RKO (cell line): ENCODE measurements at regions not wholly inside any gene's neighbourhood (a gene's known extent, or its start where the extent isn't known, plus 50 kb on each side); places are given as distances from the start of the nearest gene placed in this dataset.
A peak's percentile ranks its signal among the peaks of the same experiment; 100 is the strongest.
"Not testable (repeated sequence)": the region's sequence is repeated elsewhere in the genome, so short reads cannot be mapped to it uniquely, and the experiment has no call there.

Source experiments
- DNase-seq: peaks from one replicate; pipeline ENCODE4 v3.0.0-alpha.2; 2016; ENCODE audit warnings: low spot score

DNA sequence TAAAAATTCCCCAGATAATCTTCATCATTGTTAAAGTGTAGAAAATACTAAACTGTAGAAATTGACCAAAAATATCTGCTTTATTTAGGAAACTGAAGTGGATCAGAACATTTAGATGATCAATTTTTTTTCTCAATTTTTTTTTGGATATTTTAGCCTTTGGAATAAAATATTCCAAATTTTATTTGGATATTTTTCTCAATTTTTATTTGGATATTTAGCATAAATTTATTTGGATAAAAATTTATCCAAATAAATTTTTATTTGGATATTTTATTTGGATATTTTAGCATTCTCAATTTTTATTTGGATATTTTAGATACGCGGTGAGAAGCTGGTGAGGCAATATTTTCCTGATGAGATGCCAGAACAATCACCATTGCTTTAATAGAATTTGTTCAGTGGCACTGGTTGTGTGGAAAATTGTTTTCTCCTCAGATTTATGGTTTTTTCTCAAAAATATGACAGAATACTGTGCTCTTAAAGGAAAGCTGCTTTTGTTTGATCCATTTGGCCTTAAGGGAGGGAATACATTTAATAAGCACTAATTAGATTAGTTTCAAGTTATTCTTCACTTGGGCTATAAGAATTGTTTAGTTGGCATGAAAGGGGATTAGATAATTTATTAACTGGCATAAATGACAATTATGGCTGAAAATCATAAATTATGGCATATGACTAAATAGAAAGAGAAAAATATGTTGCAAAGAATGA lies 470.1 kb downstream of the MFSD1 start:
- DNase-seq = no peak

DNA sequence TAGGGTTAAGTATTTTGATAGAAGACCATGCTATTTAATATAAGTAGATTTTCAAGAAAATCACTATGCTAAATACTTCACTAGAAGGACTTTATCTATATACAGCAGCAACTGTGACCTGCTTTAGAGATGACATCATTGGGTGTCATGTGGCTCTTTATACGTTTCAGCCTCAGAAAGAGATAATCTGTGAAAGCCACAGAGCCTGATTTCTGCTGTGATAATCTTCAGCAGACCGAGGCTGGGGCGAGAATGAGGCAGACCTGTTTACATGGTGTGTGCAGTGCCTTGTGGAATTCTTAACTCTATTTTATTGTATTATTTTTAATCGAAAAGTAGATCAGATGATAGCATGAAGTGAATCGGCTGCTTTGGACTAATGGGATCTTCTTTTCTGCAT lies 471.2 kb downstream of the MFSD1 start:
- DNase-seq = no peak

DNA sequence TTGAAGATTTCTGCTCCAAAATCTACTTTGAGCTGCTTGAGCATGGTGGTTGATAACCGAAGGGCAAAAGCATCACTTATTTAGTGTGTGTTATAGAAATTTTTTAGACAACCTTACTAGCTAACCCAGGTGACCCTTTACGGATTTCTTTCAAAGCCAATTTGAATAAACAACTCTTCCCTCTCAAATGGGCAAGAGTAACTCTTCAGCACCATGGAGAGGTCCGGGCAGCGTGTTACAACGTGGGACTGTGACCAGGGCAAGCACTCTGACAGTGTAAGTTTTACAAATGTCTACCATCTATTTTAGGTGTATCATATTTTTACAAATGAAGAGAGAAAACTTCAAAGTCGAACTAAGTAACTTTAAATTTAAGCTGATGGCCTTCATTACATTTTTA lies 471.8 kb downstream of the MFSD1 start:
- DNase-seq = peak; percentile 59

DNA sequence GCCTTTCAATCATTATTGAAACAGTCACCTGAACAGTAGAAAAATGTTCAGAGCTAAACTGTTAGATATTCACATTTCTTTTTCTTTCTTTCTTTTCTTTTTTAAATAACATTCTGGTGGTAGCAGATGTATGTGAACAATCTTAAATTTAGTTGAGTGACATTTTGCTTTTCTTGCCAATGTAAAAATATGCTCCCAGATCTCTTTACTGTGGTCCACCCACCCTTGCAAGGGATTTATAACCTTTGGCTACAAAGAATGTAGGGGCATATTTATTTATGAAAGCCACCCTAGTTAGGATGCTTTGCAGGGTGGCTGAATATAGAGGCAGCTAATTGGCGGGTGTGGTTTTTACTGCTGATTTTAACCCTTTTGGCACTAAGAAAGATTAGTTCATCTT lies 473.9 kb downstream of the MFSD1 start:
- no peak for DNase-seq

DNA sequence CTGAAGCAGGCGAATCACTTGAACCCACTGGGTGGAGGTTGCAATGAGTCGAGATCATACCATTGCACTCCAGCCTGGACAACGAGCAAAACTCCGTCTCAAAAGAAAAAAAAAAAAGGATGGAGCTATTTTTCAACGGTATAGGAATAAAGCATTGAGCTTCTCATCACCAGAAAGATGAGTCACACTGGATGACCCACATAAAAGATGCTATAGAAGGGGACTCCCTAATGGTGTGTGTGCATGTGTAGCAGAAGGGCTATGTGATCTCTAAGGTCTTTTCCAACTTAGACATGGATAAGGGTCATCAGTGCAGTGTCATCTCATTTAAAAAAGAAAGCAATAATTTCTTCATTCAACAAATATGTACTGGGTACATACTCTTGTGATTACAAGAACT lies 476.0 kb downstream of the MFSD1 start:
- DNase-seq = no peak

DNA sequence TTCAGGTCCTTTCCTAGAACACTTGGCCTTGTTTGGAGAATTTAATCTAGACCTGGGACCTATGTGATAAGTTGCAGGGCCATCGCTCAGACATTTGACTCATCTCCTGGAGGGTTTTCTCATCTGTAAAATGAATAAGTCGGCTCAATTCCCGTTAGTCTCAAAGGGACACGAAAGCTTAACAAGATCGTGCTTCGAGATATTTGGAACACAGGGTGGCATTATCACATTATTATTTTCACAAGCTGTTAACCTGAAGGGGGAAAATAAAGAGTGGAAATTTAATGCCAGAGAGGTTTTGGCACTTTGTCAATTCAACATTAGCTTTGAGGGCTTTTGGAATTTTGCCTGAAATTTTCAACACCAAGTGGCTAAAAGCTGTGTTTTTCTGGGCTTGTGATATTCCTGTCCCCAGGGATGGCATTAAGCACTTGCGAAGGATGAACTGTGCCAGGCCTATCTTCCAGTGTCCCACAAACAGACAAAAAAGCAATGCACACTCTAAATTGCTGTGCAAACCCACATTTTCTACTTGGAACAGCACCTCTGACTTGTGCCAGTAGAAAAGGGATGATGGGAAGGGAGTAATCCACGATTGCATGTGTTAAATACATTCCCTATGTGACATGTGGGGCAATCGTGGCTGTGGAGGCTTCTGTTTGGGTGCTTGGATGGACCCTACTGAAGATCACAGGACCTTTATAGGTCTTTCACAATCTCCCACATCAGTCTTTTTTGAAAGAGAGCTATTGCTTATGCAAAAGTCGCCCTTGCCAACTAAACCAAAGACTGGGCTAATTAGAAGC lies 478.7 kb downstream of the MFSD1 start:
- DNase-seq = no peak

DNA sequence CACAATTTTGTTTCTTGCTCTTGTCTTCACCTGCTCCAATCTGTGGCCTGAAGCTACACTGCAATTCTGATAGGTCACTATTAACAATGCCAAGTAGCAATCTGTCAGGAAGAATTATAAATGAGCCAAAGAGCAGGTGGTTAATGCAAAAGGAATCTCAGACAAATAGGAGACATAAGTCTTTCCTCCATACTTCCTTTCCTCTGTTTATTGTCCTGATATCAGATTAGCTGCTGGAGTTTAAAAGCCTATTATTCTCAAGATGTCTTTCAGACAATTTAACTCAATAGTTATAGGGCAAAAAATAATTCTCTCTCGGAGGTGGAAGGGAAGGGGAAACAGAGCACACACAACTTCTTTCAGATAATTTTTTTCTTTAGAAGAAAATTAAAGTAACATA lies 491.6 kb downstream of the MFSD1 start:
- DNase-seq = no peak

DNA sequence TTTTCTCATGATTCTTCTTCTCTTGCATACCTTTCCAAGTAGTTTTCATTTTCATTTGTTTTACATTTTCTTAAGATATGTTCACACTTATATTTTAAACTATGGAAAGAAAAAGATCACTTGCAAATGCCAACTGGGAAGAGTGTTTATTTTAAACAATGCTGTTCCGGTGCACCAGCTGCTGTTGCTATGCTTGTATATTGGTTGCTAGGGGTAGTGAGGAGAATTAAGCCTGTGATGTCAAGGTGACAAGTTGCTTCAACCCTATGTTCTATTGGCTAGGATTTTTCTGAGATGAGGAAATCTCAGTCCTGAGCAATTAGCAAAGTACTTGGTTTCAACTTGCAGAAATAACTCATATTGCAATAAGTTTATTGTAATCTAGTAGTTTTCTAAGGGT lies 500.1 kb downstream of the MFSD1 start:
- no peak for DNase-seq

DNA sequence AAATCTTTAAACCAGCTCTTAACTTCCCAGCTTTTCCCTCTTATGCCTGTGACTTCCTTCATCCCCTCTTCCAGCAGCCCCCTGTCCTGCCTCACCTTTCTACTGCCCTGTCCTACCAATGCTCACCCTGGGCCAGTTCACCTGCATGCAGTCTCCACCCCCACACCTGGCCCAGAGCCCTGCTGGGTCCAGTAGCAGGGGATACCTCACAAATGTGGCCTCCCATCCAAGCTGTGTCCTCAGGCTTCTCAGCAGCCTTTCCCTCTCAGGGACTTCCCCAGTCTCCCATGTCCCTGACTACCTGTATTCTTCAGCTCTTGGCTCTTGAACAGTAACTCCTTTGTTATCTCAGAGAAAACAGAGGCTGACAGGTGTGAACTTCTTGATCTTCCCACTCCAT lies 503.2 kb downstream of the MFSD1 start:
- DNase-seq = no peak

DNA sequence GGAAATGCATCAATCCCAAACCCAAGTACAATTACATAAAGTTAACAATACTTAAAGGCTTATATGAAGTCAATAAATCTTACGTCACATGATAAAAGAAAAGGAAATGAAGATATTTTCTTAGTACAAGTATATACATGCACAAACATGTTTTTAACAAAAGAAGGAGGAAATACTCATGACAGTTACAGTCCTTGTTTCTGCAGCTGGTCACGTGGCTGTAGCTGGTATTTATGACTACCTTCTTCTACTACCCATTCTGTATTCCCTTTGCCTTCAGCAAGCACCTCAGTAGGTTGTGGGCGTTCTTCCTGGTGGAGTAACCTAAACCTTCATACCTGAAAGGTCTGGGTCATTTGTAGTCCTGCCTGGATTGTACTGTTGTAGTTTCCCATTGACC lies 514.9 kb downstream of the MFSD1 start:
- DNase-seq = not testable (repeated sequence)

DNA sequence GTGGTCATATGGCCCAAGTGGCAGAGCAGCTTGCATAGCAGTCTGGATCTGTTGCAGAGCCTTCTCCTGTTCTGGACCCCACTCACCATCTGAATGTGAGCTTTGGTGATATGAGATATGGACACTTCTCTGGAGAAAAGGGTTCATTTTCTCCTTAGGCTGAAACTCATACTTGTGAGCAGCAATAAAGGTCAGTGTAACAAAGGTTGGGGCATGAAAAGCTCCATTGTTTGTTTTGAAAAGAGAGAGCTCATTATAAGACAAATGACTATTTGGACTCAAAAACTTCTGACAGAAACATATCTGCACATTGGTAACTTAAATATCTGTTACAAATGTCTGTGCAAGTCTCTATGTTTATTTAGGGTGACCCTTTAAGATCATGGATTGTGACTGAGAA lies 517.3 kb downstream of the MFSD1 start:
- no peak for DNase-seq

DNA sequence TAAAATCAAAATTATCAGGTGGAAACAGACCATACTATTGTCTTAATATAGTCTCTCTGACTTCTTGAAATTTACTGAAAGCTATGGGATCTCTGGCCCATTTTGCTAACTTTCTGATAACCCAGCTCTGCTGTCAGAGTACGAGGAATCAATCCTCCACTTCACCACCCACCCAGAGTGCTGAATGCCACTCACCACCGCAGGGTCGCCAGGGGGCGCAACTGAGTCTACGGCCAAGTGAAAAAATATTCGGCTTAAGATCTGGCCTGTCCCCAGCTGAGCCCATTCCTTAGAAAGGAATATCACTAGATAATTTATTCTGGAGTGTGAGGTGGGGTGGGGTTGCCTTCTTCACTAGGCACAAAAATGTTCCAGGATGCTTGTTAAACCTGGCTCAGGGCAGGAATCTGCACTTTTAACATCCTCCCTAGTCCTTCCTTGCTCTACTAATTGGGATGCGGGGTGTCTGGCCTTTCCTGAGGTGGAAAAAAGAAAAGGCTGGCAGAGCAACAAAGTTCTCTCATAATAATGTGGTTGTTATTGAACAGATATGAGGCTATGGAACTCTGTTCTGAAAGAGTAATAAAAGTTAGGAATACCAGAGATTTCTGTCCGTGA lies 520.6 kb downstream of the MFSD1 start:
- DNase-seq = peak; percentile 6

DNA sequence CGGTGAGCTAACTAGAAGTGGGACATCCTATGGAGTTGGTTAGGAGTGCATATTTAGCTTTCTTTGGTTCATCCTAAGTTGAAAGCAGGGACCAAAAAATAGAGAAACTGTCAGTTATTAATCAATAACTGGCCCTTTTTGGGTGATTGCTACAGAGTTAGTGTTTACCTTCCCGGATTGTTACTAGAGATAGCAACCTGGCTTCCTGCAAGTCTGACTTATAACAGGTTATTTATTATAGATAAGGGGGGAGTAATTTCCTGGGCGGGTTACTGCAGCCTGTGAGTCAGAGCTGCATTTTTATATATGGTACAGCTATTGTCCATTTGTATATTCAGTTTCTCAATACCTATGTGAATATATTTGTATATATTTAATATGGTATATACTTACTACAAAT lies 522.0 kb downstream of the MFSD1 start:
- no peak for DNase-seq

DNA sequence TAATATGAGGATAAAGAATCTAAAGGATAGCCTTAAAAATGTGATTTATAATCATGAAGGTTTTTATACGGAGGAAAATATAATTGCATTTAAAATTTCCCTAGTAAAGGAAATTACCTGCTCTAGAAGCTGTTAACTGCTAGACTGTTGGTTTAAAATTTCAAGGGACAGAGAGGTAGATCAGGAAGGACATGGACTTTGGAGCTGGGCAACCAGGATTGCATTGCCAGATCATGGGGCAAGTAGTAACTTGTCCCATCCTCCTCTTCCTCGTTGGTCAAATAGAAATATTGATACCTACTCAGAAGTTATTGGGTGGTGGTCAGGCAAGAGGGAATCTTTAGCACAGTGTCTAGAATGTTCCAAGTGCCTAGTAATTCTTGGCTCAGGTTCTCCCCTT lies 525.1 kb downstream of the MFSD1 start:
- no peak for DNase-seq

DNA sequence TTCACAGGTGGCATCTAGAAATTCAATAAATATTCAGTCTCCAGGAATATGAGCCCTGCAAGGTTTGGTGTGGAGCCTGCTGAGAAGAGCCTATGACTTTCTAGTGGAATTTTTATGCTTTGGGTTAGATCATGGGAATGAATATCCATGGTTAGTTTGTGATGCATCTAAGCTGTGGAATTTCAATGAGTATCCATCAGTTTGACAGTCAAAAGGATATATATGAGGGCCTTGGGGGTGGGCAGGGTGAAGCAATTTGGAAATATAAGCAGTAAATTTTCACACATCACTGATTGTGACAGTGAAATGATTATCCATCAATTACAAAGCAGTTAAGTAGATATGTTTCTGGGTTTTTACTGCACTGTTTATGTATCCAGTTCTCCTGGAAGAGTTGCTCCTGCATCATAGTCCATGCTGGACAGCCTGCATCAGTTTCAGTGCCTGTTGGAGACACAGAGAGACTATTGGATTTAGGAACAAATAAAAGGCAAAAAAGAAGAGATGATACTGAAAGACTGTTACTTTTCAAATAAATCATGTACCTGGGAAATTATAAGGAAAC lies 530.8 kb downstream of the MFSD1 start:
- no peak for DNase-seq

DNA sequence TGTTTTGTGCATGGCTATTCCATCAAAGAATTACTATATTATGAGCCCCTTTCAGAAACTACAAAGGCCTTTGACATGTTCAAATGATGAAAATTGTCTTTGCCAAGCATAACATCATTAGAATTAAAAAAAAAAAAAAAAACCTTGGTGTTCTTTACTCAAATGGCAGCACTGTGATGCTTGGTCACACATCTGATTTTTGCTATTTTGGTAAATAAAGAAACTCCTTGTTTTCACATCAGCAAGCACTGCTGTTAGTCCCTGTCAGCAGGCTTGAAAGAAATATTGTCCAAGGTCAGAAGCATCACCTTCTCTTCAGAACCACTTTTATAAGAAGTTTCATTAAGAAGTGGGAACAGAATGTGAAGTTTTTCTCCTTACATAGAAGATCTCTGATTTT lies 537.3 kb downstream of the MFSD1 start:
- no peak for DNase-seq

DNA sequence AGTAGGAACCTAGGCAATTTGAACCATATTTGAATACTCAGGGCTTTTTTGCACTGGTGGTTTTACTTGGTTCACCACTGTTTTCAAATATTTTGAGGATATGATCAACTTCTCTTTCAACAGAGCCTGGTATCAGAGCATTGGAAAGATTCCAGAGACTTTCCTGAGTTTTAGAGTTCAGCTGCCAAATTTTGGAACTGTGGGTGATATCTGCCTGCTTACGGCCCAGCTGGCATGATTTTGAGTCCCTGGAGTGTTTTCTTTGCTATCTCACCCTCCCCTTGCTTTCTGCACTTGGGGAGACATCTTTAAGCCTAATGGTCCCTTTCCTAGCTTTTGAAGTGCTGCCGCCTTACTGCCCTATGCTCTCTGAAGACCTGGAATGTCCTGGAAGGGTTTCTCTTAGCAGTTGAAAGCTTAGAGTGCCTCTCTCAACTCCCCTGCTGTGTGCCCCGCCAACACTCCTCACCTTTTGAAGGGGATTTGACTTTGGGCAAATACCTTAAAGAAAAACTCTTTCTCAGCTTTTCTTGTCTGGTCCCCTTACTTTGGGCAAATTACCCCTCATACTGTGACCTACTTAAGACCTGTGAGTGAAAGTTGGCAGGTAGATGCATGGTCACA lies 539.1 kb downstream of the MFSD1 start:
- DNase-seq = no peak

DNA sequence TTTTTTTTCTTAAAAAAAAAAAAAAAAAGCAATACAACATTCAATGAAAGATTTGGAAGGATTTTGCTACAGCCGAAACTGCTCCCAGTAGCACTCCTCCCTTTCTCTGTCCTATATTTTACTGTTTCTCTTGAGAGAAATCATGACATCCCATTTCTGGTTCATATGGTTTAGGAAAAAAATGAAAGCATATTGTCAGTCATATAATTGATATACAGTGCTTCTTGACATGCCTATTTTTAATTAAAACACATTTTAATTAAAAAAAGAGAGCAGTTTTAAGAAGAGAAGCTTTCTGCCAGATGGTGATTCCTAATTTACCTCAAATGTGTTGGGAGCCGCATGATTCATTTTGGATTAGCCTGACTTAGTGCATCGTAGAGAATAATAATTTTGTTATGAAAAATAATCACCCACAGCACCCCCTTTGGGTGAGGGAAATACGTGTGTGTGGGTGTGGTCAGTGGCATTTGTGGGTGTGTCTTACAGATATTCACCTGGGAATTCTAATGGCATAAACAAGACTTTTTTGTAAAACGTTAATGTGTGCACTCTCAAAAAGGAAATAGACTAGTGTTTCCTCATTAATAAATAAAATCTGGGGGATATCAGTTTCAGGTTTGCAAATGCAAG lies 544.5 kb downstream of the MFSD1 start:
- no peak for DNase-seq

DNA sequence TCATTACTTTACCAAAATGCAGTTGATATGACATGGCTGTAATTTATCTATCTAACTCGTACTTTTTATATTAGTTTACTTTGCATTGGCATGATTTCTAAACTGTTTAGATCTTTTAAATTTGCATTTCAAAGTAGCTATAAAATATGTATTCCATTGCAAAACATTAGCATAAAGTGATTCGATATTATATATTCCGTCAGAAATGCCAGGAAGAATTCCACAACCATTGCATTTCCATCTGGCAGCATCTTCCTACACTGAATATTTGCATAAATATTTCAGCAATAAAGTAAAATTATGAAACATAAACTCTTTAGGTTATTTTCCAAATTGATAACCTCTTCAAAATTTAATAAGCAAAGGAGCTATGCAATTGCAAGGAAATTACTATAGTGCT lies 546.6 kb downstream of the MFSD1 start:
- no peak for DNase-seq

DNA sequence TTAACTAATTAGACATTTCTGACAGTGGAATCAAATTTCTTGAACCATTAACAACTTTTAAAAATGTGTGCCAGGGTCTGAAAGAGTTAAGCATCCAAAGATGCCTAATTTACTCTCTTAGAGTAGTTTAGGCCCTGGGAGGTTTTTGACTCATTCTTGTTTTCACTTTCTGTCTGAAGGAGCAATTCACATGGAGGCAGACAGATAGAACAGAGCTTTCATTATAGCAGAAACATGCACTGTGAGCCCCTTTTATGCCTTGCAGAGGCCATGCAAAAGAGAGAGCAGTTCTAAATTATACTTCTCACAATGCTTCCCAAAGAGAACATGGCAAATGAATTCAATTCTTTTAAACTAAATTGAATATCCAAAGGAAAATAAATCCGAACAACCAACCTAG lies 554.8 kb downstream of the MFSD1 start:
- DNase-seq = no peak

DNA sequence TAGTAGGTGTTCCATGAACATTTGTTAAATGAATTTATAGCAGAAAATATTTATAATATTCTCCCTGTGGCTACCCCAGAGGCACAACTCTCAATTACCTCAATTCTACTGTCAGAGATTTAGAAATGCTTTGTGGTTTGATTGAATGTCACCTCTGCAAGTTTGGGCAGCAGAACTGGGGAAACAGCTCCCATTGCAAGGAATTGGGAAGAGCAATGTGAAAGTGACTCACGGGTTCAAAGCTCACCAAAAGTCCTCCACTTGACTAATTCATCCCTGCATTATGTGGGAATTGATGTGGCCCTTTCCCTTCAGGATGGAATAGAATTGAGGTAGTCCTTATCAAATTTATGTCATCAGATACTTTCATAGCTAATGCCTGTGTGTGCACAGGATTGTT lies 562.7 kb downstream of the MFSD1 start:
- no peak for DNase-seq

DNA sequence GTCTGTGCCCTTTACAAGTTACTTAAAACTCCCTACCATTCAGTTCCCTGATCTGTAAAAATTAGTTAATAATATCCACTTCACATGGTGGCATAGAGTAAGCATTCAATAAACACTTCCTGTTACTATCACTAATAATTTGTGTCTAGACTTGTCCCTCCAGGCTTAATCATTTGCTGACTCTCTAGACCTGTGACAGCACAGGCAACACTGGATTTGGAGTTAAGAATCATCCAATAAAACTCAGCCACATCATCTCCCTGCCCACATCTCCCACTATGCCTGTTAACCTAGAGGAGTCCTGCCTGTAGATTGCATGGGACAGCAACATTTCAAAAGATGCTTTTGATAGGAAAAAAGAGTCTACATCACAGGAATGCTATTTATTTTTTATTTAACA lies 564.6 kb downstream of the MFSD1 start:
- no peak for DNase-seq
